ENCODE measurements at regions not wholly inside any gene's neighbourhood (a gene's known extent, or its start where the extent isn't known, plus 50 kb on each side); places are given as distances from the start of the nearest gene placed in this dataset.

DNA sequence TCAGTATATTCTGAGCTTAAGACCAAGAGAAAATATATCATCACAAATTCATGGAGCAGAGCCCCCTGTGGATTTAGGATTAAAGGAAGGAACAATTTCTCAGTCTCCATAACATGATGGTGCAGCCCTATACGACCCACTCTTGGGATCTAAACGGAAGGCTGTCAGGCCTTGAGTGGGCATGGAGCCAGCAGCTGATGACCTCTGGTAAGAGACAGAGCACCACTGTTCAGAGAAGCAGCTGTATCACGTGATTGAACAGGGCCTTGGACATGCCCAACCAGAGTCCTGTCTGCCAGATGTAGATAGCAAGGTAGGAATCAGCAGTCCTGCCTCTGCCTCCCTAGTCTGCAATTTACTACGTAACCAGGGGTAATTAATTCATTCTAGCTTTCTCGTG is 259.4 kb upstream of the POU3F2 start:
- DNase-seq: no peak

DNA sequence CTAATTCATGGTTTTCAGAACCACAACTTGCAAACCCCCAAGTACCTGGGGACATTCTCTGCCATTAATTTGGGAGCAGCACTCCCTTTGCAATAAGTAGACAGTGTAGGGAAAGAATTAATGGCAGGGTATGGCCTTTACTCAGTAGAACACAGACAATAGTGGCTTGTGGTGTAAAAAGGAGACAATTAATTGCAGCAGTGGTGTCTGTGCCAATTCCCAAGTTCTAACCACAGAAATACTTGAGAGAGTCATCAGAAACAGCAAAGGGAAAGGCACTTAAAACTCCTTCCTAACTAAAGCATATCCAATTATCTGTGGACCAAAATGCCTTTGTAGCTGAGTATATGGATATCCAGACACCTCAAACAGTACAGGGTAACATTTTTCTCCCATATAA is 257.6 kb upstream of the POU3F2 start:
- DNase-seq: no peak

DNA sequence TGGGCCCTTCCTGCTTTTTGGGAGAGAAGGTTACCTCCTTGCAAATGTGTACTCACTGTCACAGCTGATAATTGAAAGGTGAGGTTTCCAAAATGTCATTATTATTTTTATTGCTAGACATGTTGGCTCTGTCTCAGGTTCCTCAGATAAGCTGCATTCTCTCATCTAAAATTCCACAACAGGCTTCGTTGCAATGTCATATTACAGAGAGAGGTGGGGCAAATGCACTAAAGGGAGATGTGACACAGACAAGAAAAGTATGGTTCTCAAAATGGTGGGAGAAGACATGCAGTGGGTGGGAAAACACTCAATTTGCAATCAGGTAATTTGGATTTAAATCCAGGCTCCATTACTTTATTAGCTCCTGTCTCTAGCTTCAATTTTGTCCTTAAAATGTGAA is 256.4 kb upstream of the POU3F2 start:
- no peak for DNase-seq

DNA sequence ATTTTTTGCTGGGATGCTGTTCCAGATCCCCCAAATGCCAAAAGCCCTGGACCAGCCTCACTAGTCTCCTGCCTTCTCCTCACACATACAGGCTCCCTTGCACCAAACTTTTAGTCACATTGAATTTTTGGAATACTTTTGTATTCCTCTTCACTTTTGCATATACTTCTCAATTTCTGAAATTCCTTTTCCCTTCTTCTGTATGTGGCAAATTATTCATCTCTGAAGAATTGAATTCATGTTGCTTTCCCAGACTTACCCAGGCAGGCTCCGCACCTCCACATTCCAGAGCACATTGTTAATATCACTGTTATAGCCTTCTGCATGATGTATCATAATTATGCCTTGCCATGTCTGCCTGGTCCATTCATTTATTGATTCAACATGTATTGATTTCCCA is 255.3 kb upstream of the POU3F2 start:
- no peak for DNase-seq

DNA sequence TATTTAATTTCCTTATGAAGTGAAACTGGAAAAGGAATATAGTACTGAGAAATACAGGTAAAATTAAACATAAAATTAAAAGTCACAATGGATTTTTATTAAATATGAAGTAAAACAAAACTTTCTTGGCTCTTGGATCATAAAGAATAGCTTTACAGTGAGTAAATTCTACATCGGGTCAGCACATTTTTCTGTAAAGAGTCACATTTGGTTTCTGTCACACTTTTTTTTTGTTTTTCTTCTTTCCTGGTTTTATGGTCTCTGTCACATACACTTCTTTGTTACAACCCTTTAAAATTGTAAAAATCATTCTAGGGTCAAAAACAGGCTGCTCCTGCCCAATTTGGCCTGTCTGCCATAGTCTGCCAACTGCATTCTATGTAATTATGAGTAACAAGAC is 254.4 kb upstream of the POU3F2 start:
- no peak for DNase-seq

DNA sequence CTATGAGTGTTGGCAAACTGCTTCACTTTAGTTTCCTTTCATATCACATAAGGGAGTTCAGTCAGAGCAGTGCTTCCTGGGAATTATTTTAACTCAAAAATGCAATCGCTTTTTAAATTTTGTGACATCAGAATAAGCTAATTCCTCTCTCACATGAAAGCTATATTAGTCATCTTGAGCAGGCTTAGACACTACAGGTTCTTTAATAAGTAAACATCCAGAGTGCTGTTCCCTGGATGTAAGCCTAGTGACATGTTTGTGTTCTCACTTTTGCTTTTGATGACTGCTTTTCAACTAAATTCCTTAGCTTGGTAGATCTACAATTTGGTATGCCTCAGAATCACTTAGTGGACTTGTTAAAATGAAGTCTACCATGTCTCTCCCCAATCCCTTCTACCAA is 252.7 kb upstream of the POU3F2 start:
- no peak for DNase-seq

DNA sequence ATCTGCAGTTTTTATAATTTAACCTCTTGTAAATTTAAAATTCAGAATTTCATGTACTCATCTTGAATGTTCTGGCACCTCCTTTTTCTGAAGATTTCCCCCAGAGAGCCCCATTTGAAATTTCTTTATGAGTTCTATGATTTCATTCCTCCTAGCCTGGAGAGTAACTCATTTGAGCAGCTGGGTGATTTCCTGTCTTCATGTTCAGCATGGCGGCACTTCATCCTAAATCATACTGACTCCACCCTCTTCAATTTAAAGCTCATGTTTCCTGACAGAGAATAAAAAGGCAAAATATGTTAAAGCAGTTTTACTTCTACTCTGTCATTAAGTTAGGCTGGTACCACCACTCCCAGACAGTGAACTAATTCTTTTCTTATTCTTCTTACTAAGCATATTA is 250.9 kb upstream of the POU3F2 start:
- DNase-seq: no peak

DNA sequence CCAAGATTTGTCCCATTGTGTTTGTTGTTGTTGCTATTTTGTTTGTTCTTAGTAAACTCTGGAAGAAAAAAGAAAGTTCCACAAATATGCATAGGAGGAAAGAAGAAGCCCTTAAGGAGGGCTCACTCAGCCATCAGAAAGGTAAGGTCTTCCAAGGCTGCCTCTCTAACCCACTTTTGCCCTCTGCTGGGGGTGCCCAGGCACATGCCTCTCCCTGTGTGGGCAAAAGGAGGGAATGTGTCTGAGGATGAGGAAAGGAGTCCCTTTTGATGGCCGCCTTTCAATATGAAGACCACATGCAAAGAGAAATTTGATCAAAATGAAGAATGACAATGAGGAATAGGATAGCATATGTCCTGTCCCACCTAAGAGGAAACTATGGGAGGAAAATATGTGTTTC is 248.2 kb upstream of the POU3F2 start:
- no peak for DNase-seq

DNA sequence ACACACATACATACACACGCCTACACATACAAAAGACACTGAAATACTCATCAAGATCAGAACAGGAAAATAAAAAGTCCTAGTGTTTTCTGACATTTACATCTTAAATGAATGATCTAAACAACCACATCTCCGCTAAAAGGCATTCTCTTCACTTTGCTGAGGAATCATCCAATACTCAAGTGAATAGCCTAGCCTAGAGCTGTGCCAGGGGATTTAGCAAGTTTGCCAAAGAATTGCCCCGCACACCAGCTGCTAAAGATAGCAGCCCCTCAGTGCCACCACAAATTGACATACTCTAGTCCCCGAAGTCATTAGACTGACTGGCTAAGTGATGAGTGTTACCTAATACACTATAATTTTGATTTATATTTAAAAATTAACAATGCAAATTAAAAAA is 246.8 kb upstream of the POU3F2 start:
- DNase-seq: no peak

DNA sequence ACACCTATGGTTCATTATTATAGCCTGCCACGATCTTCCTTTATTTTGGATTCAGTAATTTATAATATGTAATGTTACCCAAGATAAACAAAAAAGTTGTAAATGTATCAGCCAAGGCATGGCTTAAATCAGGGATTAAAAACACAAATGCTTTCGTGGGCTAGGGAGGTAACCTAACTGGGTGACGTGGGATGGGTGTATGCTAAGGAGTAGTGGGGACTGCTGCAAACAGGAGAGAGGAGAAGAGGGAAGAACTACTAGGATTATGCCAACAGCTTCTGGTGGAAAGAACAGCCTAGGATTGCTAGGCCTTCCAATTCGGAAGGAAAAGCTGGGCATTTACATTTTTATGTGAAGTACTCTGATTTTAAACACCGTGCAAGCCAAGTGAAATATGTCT is 244.8 kb upstream of the POU3F2 start:
- no peak for DNase-seq

DNA sequence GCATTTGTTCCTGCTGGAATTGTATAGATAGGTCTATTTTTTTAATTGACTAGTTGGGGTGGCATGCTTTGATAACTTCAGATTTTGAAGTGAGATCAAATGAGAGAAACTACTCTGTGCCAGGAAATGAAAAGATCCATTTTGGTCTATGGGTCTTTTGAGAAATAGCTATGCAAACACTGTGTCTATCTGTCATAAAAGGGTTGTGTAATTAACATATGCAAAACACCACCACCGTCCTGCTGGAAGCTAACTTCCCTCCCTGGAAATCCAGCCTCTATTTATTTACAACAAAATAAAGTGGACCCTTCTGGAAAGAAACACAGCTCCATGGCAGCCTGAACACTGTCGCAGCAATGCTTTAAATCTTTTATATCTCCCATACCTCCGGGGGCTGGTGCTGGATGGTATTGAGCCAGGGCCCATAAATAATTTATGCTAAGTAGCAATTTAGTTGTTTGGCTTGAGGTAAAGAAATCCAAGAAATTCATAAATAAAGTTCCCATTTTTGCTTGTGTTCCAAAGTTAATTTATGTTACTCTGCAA is 244.2 kb upstream of the POU3F2 start:
- DNase-seq: no peak

DNA sequence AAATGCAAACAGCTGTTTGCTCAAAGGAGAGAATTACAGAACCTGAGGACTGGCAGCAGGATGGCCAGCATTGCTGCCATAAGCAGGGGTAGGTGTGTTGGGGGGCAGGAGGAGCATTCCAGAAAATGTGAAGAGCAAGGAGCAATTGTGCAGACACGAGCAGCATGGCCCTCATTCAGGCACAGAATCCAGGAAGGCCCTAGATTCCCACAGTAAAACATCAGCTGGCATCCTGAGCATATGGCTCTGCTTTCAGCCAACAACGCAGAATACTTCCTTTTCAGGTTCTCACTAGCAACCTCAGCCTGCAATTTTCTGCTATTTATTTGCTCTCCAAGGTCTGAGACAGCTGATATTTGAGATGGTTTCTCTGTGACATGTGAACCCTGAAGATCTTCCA is 243.4 kb upstream of the POU3F2 start:
- no peak for DNase-seq

DNA sequence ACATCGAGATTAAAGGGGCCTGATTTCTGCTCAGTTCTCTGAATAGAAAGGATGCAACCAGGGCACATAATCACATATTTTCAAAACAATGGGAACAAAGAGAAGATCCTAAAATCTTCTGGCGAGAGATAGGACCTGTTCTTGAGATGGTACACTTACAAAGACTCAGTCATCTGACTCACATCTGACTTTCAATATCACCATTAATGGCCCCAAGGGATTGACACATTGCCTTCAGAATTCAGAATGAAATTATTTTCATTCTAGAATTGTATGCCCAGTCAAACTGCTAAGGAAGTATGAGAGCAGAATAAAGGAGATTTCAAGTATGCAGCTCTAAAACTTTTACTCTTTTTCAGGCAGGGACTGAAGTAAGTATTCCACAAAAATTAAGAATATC is 240.7 kb upstream of the POU3F2 start:
- DNase-seq: no peak

DNA sequence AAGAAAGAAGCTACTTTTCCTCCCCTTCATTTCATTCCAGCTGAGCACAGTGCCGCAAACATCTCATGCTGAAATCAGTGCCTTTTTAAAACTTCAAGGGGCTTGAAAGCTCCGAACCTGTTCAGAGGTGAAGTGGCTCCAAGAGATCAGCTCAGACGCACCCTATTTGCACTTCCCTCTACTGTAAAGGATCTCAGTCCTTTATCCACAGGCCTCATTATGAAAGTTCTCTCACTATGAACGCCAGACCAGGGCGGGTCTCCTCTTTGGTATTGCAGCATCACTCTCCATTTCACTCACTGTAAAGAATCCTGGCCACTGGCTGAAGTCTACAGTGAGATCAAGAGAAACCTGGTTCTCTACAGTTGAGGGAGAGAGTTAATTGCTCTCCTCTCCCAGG is 232.7 kb upstream of the POU3F2 start:
- DNase-seq: no peak

DNA sequence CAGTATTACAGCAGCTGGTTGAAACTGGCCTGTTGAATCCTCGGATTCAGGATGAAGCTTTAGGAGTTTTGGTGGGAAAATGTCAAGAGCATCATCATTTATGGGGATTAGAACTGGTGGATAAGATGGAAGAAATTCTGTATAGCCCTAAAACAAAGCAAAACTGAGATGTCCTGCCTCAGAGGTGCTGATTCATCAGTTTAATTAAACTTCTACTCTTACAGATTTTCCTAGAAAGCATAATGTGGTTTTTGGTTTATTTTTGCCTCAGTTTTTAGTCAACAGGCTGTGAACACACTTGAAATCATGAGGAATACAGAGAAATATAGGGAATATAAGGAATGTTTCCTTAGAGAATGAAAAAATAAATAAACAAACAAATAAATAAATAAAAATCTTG is 228.7 kb upstream of the POU3F2 start:
- DNase-seq: no peak

DNA sequence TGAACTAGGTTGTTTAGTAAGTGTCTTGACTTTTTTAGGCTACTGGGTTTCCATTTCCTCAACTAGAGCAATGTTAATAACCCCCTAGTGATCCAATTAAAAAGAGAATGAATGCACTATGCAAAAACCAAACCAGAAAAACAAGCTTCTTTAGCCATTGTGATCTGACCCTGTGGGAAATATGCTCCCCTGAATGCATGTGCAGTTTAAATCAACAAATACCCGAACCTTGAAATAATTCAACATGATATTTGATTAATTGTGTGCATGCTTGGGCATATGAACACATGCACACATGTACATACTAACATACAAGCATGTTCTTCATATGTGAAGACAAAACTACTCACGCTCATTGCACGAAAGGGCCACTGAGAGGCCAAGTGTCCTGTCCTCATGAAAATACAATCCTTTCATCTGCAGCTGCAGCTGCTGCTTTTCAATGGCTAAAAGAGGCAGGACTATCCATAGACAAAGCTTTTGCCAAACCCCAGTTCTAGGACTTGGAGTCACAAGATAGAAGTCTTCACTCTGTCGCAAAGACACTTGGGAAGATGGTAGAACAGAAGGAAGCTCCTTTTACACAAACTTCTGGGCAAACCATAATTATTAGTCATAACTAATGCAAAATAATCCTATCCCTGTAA is 207.1 kb upstream of the POU3F2 start:
- no peak for DNase-seq

DNA sequence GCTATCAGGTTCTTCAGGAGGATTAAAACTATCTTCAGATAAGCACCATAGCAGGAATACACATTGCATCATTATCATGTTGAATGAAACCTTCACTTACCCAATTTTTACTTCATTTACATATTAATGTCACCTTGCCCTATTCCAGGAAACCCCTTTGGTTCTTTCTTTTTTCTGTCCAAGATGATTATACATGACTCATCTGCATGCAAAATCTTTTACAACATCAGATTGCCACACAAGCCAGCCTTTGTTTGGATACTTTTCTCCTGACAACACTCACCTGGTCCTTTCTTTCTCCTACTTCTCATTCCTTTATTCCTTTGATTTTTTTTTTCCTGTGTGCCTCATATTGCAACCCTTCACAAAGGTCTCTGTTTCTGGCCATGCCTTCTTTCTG is 200.5 kb upstream of the POU3F2 start:
- DNase-seq: no peak

DNA sequence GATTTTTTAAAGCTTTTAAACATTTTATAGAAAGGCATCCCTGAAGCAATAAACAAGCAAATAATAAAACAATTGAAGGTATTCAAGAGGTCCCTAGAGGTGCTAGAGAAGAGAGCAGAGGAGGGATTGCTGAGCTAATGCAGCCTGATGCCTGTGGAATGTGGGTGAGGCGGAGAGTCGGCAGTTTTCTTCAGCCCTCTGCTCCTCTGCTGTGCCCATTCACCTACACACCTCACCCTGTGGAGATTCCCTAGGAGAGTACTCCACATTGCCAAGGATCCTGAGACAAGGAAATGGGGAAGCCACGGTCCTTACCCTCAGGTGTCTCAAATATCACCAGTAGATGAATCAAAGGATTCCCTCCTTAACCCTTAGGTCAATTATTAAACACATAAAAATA is 199.8 kb upstream of the POU3F2 start:
- DNase-seq: no peak

DNA sequence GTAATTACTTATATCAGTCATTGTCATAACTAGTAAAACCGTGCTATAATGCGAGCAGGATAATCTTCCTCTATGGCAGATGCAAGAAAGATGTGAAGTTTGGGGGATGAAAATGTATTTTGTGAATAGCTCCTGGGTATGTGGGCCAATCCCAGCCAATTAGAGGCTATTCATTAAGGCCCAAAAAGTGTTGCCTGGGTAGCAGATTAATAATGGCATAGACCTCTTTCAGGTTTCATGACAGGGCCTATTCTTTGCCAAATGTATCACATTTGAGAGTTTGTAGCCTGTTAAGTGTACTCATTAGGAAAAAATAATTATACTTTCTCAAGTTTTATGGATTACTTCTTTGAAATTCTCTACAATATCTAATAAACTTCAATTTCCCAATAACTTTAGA is 199.2 kb upstream of the POU3F2 start:
- no peak for DNase-seq

DNA sequence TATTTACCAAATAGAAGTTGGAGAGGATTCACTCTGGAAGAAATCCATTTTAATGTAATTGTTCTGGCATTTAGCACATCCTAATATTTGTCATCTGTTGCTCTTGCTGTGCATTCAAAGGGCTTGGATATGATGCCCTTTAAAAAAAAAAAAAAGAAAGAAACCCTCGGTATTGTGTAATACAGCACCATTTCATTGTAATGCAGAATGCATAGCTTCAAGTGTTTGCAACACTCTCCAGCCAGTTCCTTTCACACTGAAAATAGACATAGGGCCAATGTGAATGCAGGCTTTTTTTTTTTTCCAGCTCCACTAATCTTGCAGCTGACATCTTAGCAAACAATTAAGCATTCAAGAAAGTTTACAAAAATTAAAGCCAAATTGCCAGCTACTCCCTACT is 197.4 kb upstream of the POU3F2 start:
- DNase-seq: no peak

DNA sequence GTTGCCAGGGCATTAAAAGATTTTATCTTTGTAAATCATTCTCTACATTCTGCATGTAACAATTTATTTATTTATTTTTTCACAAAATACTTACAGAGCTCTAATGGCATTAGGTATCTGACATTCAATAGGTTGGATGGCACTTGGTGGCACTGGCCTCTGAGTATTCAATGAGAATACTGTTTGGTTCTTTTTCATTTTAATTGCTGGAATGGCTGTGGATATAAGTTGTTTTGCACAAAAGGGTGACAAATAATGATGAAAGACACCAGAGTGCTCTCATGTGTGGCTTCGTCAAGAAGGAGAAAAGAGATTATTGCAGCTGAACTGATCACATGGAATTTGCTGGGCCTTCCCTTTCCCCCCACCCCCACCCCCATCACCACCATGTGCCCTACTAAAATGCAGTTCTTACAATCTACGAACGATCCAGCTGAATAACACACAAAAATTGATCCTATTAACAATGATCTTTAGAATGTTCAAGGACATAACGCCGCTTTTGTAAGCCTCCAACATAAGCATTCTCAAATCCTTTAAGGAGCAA is 195.2 kb upstream of the POU3F2 start:
- DNase-seq: no peak

DNA sequence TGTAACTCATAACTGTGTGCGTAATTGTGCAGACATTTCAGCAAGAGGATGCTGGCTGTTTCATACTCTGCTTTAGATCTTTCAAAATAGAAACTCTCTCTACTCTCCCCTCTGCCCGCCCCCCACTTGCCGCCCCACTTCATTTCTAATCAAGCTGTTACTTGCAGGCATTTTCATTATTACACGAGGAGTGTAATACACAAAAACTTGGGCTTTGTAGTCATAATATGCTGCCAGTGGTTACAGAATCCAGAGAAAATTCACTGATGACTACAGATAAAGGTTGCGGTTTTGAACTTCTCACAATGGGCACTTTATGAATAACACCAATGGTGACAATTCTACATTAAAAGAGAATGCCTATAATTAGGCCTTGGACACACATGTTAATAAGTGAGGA is 194.0 kb upstream of the POU3F2 start:
- DNase-seq: no peak

DNA sequence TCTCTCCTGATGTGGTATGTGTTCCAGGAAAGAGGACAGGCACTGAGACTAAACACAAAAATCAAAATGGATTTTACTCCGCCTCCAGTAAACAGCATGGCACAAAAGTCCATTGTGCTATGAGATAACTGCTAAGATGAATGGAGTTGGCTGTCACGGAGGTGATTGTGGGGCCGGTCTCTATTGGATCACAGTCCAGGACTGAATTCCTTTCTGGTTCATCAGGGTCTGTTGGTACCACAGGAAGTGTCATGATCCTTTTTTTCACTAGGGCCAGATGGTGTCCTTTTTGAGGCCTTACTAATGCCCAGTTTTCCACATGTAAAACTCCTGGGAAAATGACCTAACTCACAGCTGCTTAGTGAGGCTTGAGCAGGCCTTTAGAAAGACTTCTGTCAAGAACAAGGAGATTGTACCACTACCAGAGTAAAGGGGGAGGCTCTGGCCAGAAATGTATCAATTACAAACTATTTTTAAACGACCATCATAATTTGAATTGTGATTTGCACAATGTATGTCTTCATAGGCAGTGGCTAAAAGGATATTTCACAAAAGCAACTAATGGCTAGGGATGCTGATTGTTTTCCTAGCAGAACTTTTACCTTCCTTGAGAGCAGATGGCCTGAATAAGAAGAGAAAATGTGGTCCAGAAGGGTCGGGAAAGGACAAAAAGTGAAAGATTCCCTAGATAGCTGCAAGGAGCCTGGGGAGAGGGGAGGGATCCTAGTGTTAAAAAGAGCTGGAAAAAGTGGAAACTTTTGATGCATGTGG is 192.2 kb upstream of the POU3F2 start:
- no peak for DNase-seq

DNA sequence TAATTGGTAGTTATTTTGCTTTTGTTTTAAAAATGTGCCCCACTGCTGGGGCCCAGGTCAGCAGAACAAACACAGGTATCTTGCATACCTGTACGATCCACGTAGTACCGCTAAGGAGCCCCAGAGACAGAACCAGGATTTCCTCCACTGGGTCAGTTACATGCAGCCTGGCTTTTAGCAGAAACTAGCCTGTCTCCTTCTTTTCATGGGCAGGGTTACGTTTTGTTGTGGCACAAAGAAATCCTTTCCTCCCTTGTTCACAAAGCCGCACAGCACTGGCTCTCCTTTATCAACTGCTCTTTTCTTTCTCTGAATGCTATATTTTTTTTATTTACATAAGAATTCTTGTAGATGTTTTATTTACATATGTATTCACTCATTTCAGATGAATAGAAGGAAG is 190.3 kb upstream of the POU3F2 start:
- no peak for DNase-seq
